WTC11 (cell line): ENCODE measurements at regions not wholly inside any gene's neighbourhood (a gene's known extent, or its start where the extent isn't known, plus 50 kb on each side); places are given as distances from the start of the nearest gene placed in this dataset.

Experiments used
- ATAC-seq: fragments of 200-7000 bp; cut with Tn5 transposase; 2 replicates; pipeline ENCODE4 v1.10.0; 2021; ENCODE audit warnings: mild to moderate bottlenecking, moderate library complexity
- CTCF ChIA-PET: fragments of 300-600 bp; sonication (Branson Sonifier 250); formaldehyde crosslinking; loops from one replicate; lab custom pipeline; 2021; ENCODE audit warnings: antibody characterized with exemption; lab: Charles Lee
- POLR2A ChIA-PET: fragments of 350-600 bp; sonication (Branson Sonifier 250); formaldehyde crosslinking; loops from one replicate; lab custom pipeline; 2021; ENCODE audit warnings: antibody characterized with exemption; lab: Charles Lee
- DNase-seq: peaks from one replicate; pipeline ENCODE4 v3.0.0; 2021; ENCODE audit warnings: low spot score
- H3K27ac Mint-ChIP-seq: 2 replicates; pipeline ENCODE4 v1.8.0; 2021; ENCODE audit warnings: mixed read lengths
- H3K27me3 Mint-ChIP-seq: 2 replicates; pipeline ENCODE4 v1.8.0; 2021; ENCODE audit warnings: low read depth, mild to moderate bottlenecking, moderate library complexity, mixed read lengths
- H3K36me3 Mint-ChIP-seq: 2 replicates; pipeline ENCODE4 v1.8.0; 2021; ENCODE audit warnings: mixed read lengths
- H3K4me1 Mint-ChIP-seq: 2 replicates; pipeline ENCODE4 v1.8.0; 2022; ENCODE audit warnings: mixed read lengths
- H3K4me3 Mint-ChIP-seq: 2 replicates; pipeline ENCODE4 v1.8.0; 2021; ENCODE audit warnings: mild to moderate bottlenecking, moderate library complexity, mixed read lengths
- H3K9me3 Mint-ChIP-seq: 2 replicates; pipeline ENCODE4 v1.8.0; 2021; ENCODE audit warnings: mixed read lengths
- AFF4 ChIP-seq: sonication (generic); formaldehyde crosslinking; IDR thresholded peaks from 2 replicates; pipeline ENCODE4 v1.8.1; 2023; ENCODE audit warnings: mild to moderate bottlenecking, missing genetic modification reagents, borderline replicate concordance
- ATF1 ChIP-seq: sonication (generic); formaldehyde crosslinking; IDR thresholded peaks from 2 replicates; pipeline ENCODE4 v1.8.1; 2023; ENCODE audit warnings: mild to moderate bottlenecking, moderate library complexity, missing genetic modification reagents
- ATF3 ChIP-seq: sonication (generic); formaldehyde crosslinking; conservative IDR thresholded peaks from 2 replicates; pipeline ENCODE4 v1.8.1; 2022; ENCODE audit warnings: mild to moderate bottlenecking, missing genetic modification reagents
- CBFB ChIP-seq: sonication (generic); formaldehyde crosslinking; IDR thresholded peaks from 2 replicates; pipeline ENCODE4 v1.8.1; 2022; ENCODE audit warnings: mild to moderate bottlenecking, low read depth, missing genetic modification reagents
- CTCF ChIP-seq: fragments of 200-600 bp; IDR thresholded peaks from 2 replicates; pipeline ENCODE4 v1.8.0; 2022; ENCODE audit warnings: antibody characterized with exemption
- ESRRA ChIP-seq: sonication (generic); formaldehyde crosslinking; IDR thresholded peaks from 2 replicates; pipeline ENCODE4 v1.8.1; 2022; ENCODE audit warnings: mild to moderate bottlenecking, missing genetic modification reagents, borderline replicate concordance
- ETV6 ChIP-seq: sonication (generic); formaldehyde crosslinking; IDR thresholded peaks from 2 replicates; pipeline ENCODE4 v1.8.1; 2022; ENCODE audit warnings: mild to moderate bottlenecking, missing genetic modification reagents
- JUN ChIP-seq: sonication (generic); formaldehyde crosslinking; IDR thresholded peaks from 2 replicates; pipeline ENCODE4 v1.8.0; 2023; ENCODE audit warnings: mild to moderate bottlenecking, missing genetic modification reagents
- KAT7 ChIP-seq: sonication (generic); formaldehyde crosslinking; IDR thresholded peaks from 2 replicates; pipeline ENCODE4 v1.8.1; 2023; ENCODE audit warnings: missing genetic modification reagents, mild to moderate bottlenecking, borderline replicate concordance
- MYBL2 ChIP-seq: sonication (generic); formaldehyde crosslinking; IDR thresholded peaks from 2 replicates; pipeline ENCODE4 v1.8.1; 2023; ENCODE audit warnings: mild to moderate bottlenecking, moderate library complexity, missing genetic modification reagents
- SMAD3 ChIP-seq: sonication (generic); formaldehyde crosslinking; IDR thresholded peaks from 2 replicates; pipeline ENCODE4 v1.8.0; 2022; ENCODE audit warnings: missing genetic modification reagents, mild to moderate bottlenecking, borderline replicate concordance
- TEAD1 ChIP-seq: sonication (generic); formaldehyde crosslinking; IDR thresholded peaks from 2 replicates; pipeline ENCODE4 v1.8.0; 2022; ENCODE audit warnings: mild to moderate bottlenecking, missing genetic modification reagents
- ZNF263 ChIP-seq: sonication (generic); formaldehyde crosslinking; IDR thresholded peaks from 2 replicates; pipeline ENCODE4 v1.8.1; 2022; ENCODE audit warnings: low read depth, mild to moderate bottlenecking, moderate library complexity, missing genetic modification reagents
- ZNF423 ChIP-seq: fragments of 250-450 bp; sonication (Bioruptor Pico); IDR thresholded peaks from 2 replicates; pipeline ENCODE4 v2.1.2; 2022; ENCODE audit warnings: mild to moderate bottlenecking, moderate library complexity
- TF ChIP-seq, protein P1 (sequence below): sonication (generic); formaldehyde crosslinking; IDR thresholded peaks from 2 replicates; pipeline ENCODE4 v1.8.0; 2022; ENCODE audit warnings: mild to moderate bottlenecking, missing genetic modification reagents
- TF ChIP-seq, protein P2 (sequence below): sonication (generic); formaldehyde crosslinking; IDR thresholded peaks from 2 replicates; pipeline ENCODE4 v1.8.1; 2023; ENCODE audit warnings: mild to moderate bottlenecking, missing genetic modification reagents, moderate library complexity
- TF ChIP-seq, protein P3 (sequence below): sonication (generic); formaldehyde crosslinking; IDR thresholded peaks from 2 replicates; pipeline ENCODE4 v1.8.1; 2022; ENCODE audit warnings: mild to moderate bottlenecking, moderate library complexity, missing genetic modification reagents
- TF ChIP-seq, protein P4 (sequence below): fragments of 250-450 bp; sonication (Bioruptor Pico); IDR thresholded peaks from 2 replicates; pipeline ENCODE4 v1.8.0; 2021; ENCODE audit warnings: mild to moderate bottlenecking
- TF ChIP-seq, protein P5 (sequence below): sonication (generic); formaldehyde crosslinking; IDR thresholded peaks from 2 replicates; pipeline ENCODE4 v1.8.0; 2022; ENCODE audit warnings: missing genetic modification reagents
- TF ChIP-seq, protein P6 (sequence below): fragments of 250-450 bp; sonication (Bioruptor Pico); IDR thresholded peaks from 2 replicates; pipeline ENCODE4 v1.9.0; 2021; ENCODE audit warnings: mild to moderate bottlenecking

- H3K27ac Mint-ChIP-seq = no peak overlapping the region
Observed at GRCh38 chr6:4383910-4384638, 248.7 kb upstream of the ECI2 start.

More at GRCh38 chr6:4383910-4384638, 248.7 kb upstream of the ECI2 start:
- Mint-ChIP-seq H3K4me1 (peaks cover 22% of the 10 kb centered on the region), H3K4me3 (peak overlapping the region; percentile 20; the same call in 1 of the 2 replicates), H3K27me3 (peaks cover 21% of the 10 kb centered on the region), H3K36me3 (peaks cover 36% of the 10 kb centered on the region), H3K9me3 (peaks cover 51% of the 10 kb centered on the region)
- POLR2A ChIA-PET = no interaction called here
- CTCF ChIA-PET = no interaction called here
- TF ChIP-seq MYBL2 (no peak), ZNF263 (no peak), CTCF (no peak), ATF1 (no peak), KAT7 (CRISPR knock-in tag) (no peak), ZNF423 (CRISPR knock-in tag) (no peak), AFF4 (CRISPR knock-in tag) (no peak), SMAD3 (CRISPR knock-in tag) (no peak), ATF3 (no peak), ETV6 (CRISPR knock-in tag) (no peak), ESRRA (no peak), JUN (CRISPR knock-in tag) (no peak), TEAD1 (CRISPR knock-in tag) (no peak), CBFB (no peak)
- TF ChIP-seq, protein P1, sequence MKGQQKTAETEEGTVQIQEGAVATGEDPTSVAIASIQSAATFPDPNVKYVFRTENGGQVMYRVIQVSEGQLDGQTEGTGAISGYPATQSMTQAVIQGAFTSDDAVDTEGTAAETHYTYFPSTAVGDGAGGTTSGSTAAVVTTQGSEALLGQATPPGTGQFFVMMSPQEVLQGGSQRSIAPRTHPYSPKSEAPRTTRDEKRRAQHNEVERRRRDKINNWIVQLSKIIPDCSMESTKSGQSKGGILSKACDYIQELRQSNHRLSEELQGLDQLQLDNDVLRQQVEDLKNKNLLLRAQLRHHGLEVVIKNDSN (CRISPR knock-in tag) = no peak
- TF ChIP-seq, protein P2, sequence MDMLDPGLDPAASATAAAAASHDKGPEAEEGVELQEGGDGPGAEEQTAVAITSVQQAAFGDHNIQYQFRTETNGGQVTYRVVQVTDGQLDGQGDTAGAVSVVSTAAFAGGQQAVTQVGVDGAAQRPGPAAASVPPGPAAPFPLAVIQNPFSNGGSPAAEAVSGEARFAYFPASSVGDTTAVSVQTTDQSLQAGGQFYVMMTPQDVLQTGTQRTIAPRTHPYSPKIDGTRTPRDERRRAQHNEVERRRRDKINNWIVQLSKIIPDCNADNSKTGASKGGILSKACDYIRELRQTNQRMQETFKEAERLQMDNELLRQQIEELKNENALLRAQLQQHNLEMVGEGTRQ = no peak
- TF ChIP-seq, protein P3, sequence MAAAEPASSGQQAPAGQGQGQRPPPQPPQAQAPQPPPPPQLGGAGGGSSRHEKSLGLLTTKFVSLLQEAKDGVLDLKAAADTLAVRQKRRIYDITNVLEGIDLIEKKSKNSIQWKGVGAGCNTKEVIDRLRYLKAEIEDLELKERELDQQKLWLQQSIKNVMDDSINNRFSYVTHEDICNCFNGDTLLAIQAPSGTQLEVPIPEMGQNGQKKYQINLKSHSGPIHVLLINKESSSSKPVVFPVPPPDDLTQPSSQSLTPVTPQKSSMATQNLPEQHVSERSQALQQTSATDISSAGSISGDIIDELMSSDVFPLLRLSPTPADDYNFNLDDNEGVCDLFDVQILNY (CRISPR knock-in tag) = no peak
- TF ChIP-seq, protein P4, sequence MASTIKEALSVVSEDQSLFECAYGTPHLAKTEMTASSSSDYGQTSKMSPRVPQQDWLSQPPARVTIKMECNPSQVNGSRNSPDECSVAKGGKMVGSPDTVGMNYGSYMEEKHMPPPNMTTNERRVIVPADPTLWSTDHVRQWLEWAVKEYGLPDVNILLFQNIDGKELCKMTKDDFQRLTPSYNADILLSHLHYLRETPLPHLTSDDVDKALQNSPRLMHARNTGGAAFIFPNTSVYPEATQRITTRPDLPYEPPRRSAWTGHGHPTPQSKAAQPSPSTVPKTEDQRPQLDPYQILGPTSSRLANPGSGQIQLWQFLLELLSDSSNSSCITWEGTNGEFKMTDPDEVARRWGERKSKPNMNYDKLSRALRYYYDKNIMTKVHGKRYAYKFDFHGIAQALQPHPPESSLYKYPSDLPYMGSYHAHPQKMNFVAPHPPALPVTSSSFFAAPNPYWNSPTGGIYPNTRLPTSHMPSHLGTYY (CRISPR knock-in tag) = no peak
- TF ChIP-seq, protein P5, sequence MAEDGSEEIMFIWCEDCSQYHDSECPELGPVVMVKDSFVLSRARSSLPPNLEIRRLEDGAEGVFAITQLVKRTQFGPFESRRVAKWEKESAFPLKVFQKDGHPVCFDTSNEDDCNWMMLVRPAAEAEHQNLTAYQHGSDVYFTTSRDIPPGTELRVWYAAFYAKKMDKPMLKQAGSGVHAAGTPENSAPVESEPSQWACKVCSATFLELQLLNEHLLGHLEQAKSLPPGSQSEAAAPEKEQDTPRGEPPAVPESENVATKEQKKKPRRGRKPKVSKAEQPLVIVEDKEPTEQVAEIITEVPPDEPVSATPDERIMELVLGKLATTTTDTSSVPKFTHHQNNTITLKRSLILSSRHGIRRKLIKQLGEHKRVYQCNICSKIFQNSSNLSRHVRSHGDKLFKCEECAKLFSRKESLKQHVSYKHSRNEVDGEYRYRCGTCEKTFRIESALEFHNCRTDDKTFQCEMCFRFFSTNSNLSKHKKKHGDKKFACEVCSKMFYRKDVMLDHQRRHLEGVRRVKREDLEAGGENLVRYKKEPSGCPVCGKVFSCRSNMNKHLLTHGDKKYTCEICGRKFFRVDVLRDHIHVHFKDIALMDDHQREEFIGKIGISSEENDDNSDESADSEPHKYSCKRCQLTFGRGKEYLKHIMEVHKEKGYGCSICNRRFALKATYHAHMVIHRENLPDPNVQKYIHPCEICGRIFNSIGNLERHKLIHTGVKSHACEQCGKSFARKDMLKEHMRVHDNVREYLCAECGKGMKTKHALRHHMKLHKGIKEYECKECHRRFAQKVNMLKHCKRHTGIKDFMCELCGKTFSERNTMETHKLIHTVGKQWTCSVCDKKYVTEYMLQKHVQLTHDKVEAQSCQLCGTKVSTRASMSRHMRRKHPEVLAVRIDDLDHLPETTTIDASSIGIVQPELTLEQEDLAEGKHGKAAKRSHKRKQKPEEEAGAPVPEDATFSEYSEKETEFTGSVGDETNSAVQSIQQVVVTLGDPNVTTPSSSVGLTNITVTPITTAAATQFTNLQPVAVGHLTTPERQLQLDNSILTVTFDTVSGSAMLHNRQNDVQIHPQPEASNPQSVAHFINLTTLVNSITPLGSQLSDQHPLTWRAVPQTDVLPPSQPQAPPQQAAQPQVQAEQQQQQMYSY (CRISPR knock-in tag) = no peak
- TF ChIP-seq, protein P6, sequence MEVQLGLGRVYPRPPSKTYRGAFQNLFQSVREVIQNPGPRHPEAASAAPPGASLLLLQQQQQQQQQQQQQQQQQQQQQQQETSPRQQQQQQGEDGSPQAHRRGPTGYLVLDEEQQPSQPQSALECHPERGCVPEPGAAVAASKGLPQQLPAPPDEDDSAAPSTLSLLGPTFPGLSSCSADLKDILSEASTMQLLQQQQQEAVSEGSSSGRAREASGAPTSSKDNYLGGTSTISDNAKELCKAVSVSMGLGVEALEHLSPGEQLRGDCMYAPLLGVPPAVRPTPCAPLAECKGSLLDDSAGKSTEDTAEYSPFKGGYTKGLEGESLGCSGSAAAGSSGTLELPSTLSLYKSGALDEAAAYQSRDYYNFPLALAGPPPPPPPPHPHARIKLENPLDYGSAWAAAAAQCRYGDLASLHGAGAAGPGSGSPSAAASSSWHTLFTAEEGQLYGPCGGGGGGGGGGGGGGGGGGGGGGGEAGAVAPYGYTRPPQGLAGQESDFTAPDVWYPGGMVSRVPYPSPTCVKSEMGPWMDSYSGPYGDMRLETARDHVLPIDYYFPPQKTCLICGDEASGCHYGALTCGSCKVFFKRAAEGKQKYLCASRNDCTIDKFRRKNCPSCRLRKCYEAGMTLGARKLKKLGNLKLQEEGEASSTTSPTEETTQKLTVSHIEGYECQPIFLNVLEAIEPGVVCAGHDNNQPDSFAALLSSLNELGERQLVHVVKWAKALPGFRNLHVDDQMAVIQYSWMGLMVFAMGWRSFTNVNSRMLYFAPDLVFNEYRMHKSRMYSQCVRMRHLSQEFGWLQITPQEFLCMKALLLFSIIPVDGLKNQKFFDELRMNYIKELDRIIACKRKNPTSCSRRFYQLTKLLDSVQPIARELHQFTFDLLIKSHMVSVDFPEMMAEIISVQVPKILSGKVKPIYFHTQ = no peak
- DNase-seq (no peak), ATAC-seq (peak; percentile 61)
